SIG-M5 (cell line): ENCODE measurements at regions not wholly inside any gene's neighbourhood (a gene's known extent, or its start where the extent isn't known, plus 50 kb on each side); places are given as distances from the start of the nearest gene placed in this dataset.
"Not testable (repeated sequence)": the region's sequence is repeated elsewhere in the genome, so short reads cannot be mapped to it uniquely, and the experiment has no call there.

Experiments used
- DNase-seq: peaks from one replicate; lab custom pipeline; 2025; lab: John Stamatoyannopoulos, UW

- no peak for DNase-seq
Measured at GRCh38 chrX:43225626-43226328, 430.3 kb upstream of the MAOA start.

- DNase-seq, result no peak
Measured at GRCh38 chrX:43238461-43238945, 417.6 kb upstream of the MAOA start.

- DNase-seq, result no peak
Measured at GRCh38 chrX:43239356-43239755, 416.7 kb upstream of the MAOA start.

- no peak for DNase-seq
Measured at GRCh38 chrX:43255596-43255995, 400.5 kb upstream of the MAOA start.

- no peak for DNase-seq
Measured at GRCh38 chrX:43266487-43266886, 389.6 kb upstream of the MAOA start.

DNA sequence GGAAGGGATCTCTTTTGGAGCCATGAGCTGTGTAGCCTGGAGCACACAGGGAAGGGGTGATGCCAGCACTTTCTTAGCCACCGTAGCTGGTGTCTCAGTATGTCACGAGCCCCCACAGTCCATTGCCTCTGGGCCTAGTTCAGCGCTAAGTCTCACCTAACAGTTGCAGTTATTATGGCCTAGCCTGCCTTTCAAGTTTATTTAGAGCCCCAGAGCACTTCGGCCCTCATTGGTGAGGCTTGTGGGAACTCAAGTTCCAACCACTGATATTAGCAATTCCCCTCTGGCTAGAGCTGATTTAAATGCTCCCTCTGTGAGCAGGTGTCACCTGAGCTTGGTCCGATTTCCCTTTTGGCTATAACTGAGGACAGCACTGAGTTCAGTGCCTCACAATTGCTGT, 388.4 kb upstream of the MAOA start:
- no peak for DNase-seq

DNA sequence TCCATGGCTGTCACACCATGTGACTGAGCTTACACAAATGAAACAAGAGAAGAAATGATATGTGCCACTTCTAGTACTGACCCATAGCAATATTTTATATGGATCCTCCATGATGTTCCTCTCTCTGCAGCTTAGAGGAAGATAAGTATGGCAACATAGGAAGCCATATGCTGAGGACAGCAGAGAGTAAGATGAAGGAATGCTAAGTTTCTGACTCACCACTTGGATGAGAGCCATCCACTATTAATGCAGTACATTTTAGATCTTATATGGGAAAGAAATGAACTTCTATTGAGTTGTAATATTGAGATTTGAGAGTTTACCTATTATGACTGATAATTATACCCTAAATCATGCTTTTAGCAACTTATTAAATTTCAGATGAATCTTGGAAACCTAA, 386.9 kb upstream of the MAOA start:
- no peak for DNase-seq

DNA sequence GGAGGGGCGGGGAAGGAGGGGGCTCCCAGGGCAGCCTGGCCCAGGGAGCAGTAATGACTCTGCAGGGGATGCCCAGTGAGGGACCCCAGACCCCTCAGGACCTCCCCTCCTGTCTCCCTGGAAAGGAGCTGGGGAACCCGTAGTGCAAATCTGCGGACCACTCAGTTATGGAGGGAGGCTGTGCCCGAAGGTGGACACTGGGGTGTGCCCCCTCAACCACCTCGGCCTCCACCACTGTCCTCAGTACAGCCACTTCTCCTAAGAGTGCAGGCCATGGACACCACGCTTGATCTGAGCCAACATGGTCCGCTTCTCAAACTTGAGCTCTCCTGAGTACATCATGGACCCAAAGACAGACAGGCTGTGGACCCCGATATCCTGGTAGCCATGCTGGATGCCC, 378.2 kb upstream of the MAOA start:
- no peak for DNase-seq

DNA sequence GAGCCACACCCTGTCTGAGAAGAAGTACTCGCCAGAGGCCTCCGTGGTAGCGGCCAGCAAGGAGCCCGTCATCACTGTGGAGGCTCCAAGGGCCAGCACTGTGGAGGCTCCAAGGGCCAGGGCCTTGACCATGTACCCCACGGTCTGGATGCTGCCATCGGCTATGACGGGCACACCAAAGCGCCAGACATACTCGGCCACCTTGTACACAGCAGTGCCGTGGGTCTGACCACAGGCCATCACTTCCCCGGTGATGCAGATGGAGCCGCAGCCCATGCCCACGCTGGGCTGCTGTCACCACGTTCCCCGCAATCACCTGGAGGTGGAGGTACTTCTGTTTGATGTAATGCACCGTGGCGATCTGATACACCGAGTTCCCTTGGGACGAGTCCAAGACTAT, 377.7 kb upstream of the MAOA start:
- no peak for DNase-seq

- no peak for DNase-seq
Measured at GRCh38 chrX:43279341-43279808, 376.7 kb upstream of the MAOA start.

DNA sequence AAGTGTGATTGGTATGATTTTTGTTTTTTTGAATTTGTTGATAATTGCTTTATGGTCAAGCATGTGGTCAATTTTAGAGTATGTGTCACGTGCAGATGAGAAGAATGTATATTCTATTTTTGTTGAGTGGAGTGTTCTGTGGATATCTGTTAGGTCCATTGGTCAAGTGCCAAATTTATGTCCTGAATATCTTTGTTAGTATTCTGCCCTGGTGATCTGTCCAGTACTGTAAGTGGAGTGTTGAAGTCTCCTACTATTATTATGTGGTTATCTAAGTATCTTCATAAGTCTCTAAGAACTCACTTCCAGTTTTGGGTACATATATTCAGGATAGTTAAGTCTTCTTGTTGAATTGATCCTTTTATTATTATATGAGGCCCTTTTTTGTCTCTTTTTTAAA, 372.9 kb upstream of the MAOA start:
- no peak for DNase-seq

DNA sequence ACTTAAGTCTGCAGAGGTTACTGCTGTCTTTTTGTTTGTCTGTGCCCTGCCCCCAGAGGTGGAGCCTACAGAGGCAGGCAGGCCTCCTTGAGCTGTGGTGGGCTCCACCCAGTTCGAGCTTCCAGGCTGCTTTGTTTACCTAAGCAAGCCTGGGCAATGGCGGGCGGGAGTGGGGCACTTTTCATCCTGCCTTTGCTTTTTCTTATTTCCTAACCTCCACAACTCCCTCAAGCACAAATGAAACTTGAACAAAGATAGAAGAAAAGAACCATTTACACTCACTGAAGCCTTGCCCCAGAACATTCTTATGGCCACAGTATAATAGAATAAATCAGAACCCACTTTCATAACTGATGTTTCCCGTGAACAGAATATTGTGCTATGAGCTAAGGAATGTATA, 344.5 kb upstream of the MAOA start:
- DNase-seq, result not testable (repeated sequence)

DNA sequence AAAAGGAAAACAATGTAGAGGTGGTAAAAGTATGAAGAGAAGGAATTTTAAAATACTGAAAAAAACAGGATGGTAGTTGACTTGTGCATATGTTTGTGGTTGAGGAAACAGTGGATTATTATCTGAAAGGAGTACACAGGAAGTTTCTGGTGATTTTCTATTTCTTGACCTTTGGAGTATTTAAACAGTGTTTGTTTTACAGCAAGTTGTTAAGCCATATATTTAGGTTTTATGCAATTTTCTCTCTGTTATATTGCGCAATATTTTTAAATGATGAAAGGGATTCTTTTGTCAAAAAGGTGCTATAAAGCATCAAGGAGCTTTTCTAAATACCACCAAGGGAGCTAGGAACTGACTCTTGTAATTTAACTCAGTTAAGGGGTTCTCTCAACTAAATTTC, 343.1 kb upstream of the MAOA start:
- no peak for DNase-seq

DNA sequence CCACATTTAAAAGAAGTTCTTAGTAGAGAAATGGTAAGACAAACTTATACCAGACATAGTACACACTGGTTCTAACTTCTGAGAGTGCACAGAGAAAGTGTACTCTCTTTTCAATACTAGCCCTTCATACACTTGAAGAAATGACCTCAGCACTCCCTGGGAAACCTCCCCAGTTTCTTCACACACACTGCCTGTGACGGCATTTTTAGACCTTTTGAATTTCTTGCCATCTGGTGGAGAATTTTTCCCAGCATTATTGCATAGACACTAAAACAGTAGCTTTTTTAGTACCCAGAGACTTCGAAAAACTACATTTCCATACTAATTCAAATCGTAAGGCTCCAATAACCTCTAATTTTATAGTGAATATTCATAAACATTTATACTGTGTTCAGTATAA, 341.6 kb upstream of the MAOA start:
- DNase-seq, result no peak

DNA sequence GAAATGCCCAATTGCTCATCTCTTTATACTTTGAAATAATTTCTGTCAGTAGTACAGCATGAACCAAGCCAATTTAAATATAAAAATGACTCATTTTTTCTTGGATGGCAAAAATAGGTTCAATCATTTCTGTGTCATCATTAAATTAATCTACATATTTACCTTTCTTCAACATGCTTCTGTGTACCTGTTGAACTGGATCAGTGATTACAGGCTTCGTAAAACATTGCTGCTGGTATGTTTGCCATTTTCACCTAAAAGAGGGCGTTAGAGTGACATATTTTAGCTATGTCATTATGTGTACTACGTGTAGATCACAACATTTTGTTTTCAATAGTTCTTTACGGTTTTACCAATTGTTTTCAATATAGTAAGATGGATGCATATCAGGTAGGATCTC, 340.5 kb upstream of the MAOA start:
- DNase-seq, result no peak

GRCh38 chrX:43316146-43316545, 340.0 kb upstream of the MAOA start:
- no peak for DNase-seq

GRCh38 chrX:43317378-43317777, 338.7 kb upstream of the MAOA start:
- no peak for DNase-seq

GRCh38 chrX:43328358-43328946, 327.6 kb upstream of the MAOA start:
- DNase-seq, result no peak

DNA sequence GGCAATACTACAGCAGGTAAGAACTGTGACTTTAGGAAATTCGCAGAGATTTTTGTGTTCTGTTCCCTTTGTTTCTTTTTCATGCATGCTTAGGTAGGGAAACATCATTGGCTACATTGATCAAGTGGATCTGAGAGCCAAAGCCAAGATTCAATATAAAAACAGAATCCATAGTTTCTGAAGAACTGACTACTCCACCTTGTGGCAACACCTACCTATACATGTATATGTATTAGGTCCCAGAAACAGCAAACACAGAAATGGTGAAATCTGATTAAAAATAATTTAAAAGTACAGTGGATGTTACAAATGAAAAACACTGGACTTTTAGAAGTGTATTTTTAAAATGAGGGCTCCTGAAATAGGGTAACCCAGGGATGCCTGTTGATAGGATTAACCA, 322.6 kb upstream of the MAOA start:
- DNase-seq, result no peak

- no peak for DNase-seq
Measured at GRCh38 chrX:43345166-43345565, 310.9 kb upstream of the MAOA start.

- DNase-seq, result no peak
Measured at GRCh38 chrX:43349363-43349762, 306.7 kb upstream of the MAOA start.

- DNase-seq, result no peak
Measured at GRCh38 chrX:43350935-43351334, 305.2 kb upstream of the MAOA start.

- DNase-seq, result no peak
Measured at GRCh38 chrX:43357741-43358140, 298.4 kb upstream of the MAOA start.

DNA sequence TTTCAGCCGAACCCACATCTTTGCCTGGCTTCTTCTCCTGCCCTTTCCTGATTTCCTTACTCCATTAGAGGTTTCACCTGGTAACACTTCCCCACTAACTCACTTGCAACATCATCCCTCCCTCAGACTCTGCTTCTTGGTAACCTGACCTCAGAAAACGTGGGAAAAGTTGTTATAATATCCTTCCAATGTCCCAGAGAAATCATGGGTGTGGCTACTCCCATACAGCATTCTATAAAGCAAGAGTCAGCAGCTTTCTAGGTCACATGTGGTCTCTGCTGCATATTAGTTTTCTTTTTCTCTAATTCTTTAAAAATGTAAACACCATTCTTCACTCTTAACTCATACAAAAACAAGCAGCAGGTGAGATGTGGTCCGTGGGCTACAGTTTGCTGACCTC, 283.1 kb upstream of the MAOA start:
- DNase-seq, result no peak
